ENCODE measurements at regions not wholly inside any gene's neighbourhood (a gene's known extent, or its start where the extent isn't known, plus 50 kb on each side); places are given as distances from the start of the nearest gene placed in this dataset.

DNA sequence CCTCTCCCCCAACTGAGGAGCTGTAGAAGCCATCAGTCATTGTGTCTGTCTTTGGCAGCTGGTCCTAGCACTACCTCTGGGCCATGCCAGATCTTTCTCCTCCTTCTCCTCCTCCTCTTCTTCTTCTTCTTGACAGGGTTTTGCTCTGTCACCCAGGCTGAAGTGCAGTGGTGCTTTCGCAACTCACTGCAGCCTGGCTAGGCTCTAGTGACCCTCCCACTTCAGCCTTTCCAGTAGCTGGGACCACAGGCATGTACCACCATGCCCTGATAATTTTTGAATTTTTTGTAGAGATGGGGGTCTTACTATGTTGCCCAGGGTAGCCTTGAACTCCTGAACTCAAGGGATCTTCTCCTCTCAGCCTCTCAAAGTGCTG lies 50.1 kb upstream of the SHANK2 start:
- WGBS, 2 donors, result 85 to 92% methylated on average over 1 of the region's 1 CpG
- TF ChIP-seq, protein P1, sequence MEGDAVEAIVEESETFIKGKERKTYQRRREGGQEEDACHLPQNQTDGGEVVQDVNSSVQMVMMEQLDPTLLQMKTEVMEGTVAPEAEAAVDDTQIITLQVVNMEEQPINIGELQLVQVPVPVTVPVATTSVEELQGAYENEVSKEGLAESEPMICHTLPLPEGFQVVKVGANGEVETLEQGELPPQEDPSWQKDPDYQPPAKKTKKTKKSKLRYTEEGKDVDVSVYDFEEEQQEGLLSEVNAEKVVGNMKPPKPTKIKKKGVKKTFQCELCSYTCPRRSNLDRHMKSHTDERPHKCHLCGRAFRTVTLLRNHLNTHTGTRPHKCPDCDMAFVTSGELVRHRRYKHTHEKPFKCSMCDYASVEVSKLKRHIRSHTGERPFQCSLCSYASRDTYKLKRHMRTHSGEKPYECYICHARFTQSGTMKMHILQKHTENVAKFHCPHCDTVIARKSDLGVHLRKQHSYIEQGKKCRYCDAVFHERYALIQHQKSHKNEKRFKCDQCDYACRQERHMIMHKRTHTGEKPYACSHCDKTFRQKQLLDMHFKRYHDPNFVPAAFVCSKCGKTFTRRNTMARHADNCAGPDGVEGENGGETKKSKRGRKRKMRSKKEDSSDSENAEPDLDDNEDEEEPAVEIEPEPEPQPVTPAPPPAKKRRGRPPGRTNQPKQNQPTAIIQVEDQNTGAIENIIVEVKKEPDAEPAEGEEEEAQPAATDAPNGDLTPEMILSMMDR (IDR thresholded peaks at IDR 0.05; ENCODE audit: control extremely low read depth, extremely low read depth), result no peak
- no peaks in the 10 kb centered on the region for H3K36me3 ChIP-seq (ENCODE audit: control insufficient read depth in 4 of 4, insufficient read depth in 4 of 4, low read length in 4 of 4)
- no peak overlapping the region for H3K27ac ChIP-seq (ENCODE audit: low read depth in 1 of 2, low read length in 1 of 2)
- H3K27me3 ChIP-seq (ENCODE audit: control insufficient read depth in 3 of 3, insufficient read depth in 3 of 3, low read length in 2 of 3), result no peaks in the 10 kb centered on the region
- no peak for DNase-seq
- H3K9me3 ChIP-seq (ENCODE audit: control insufficient read depth in 4 of 4, insufficient read depth in 3 of 4, low read length in 3 of 4), result no peaks in the 10 kb centered on the region
- H3K4me3 ChIP-seq, result no peak overlapping the region
- H3K4me1 ChIP-seq (ENCODE audit: control insufficient read depth in 5 of 5, insufficient read depth in 5 of 5, low read length in 5 of 5), result peaks cover 0 to 13% (median 2%) of the 10 kb centered on the region in 5 donors
- ATAC-seq (ENCODE audit: insufficient read depth, low FRiP score), result no peak
- no peak overlapping the region for H3K9ac ChIP-seq (ENCODE audit: insufficient read depth in 1 of 2, low read length in 2 of 2)

All from lung (tissue), 11 donors.